Osteocyte (in vitro differentiated cells): ENCODE measurements at regions not wholly inside any gene's neighbourhood (a gene's known extent, or its start where the extent isn't known, plus 50 kb on each side); places are given as distances from the start of the nearest gene placed in this dataset.

Experiments used
- DNase-seq: peaks from one replicate; pipeline ENCODE4 v3.0.0; 2021; ENCODE audit warnings: mixed read lengths; ENCODE audit not compliant: unreplicated experiment; ENCODE audit errors: extremely low spot score
- H3K27ac Mint-ChIP-seq: one replicate; pipeline ENCODE4 v1.8.0; 2021; ENCODE audit warnings: mild to moderate bottlenecking, mixed read lengths; ENCODE audit not compliant: unreplicated experiment
- H3K27me3 Mint-ChIP-seq: one replicate; pipeline ENCODE4 v1.8.0; 2021; ENCODE audit warnings: mixed read lengths; ENCODE audit not compliant: unreplicated experiment
- H3K36me3 Mint-ChIP-seq: one replicate; pipeline ENCODE4 v1.8.0; 2021; ENCODE audit warnings: mixed read lengths; ENCODE audit not compliant: unreplicated experiment
- H3K4me1 Mint-ChIP-seq: one replicate; pipeline ENCODE4 v1.8.0; 2021; ENCODE audit warnings: mixed read lengths; ENCODE audit not compliant: unreplicated experiment
- H3K4me3 Mint-ChIP-seq: one replicate; pipeline ENCODE4 v1.8.0; 2021; ENCODE audit warnings: mild to moderate bottlenecking, moderate library complexity, mixed read lengths; ENCODE audit not compliant: unreplicated experiment
- H3K9me3 Mint-ChIP-seq: one replicate; pipeline ENCODE4 v1.8.0; 2021; ENCODE audit warnings: mixed read lengths; ENCODE audit not compliant: unreplicated experiment
- CTCF ChIP-seq: fragments of 200-600 bp; sonication (generic); IDR thresholded peaks from 2 replicates; pipeline ENCODE4 v1.5.0; 2021; ENCODE audit warnings: antibody characterized with exemption, mild to moderate bottlenecking, moderate library complexity

- DNase-seq = no peak
- H3K9me3 Mint-ChIP-seq = no peaks in the 10 kb centered on the region
- no peak overlapping the region for H3K4me3 Mint-ChIP-seq
- no peaks in the 10 kb centered on the region for H3K36me3 Mint-ChIP-seq
- TF ChIP-seq CTCF = no peak
- H3K27me3 Mint-ChIP-seq = no peaks in the 10 kb centered on the region
- H3K27ac Mint-ChIP-seq = no peak overlapping the region
- peaks cover 25% of the 10 kb centered on the region for H3K4me1 Mint-ChIP-seq
These were observed 60.3 kb upstream of the CREB1 start for GRCh38 chr2:207469451-207469850.

GRCh38 chr2:207469943-207470729 lies 59.6 kb upstream of the CREB1 start:
- H3K27ac Mint-ChIP-seq = no peak overlapping the region

GRCh38 chr2:207471261-207471660 lies 58.5 kb upstream of the CREB1 start:
- Mint-ChIP-seq H3K4me3 (no peak overlapping the region), H3K27me3 (no peaks in the 10 kb centered on the region), H3K36me3 (no peaks in the 10 kb centered on the region), H3K4me1 (peaks cover 32% of the 10 kb centered on the region), H3K27ac (no peak overlapping the region), H3K9me3 (no peaks in the 10 kb centered on the region)
- no peak for DNase-seq
- TF ChIP-seq CTCF = no peak

More at GRCh38 chr2:207469943-207470729, 59.6 kb upstream of the CREB1 start:
- Mint-ChIP-seq H3K4me3 (no peak overlapping the region), H3K27me3 (no peaks in the 10 kb centered on the region), H3K36me3 (no peaks in the 10 kb centered on the region), H3K9me3 (no peaks in the 10 kb centered on the region), H3K4me1 (peaks cover 29% of the 10 kb centered on the region)
- TF ChIP-seq CTCF = no peak
- DNase-seq = no peak

GRCh38 chr2:207472343-207473048 lies 57.3 kb upstream of the CREB1 start:
- Mint-ChIP-seq H3K27ac (peak overlapping the region; percentile 66), H3K4me3 (peak overlapping the region; percentile 47)
- TF ChIP-seq CTCF = no peak

More at GRCh38 chr2:207472343-207473048, 57.3 kb upstream of the CREB1 start:
- H3K9me3 Mint-ChIP-seq = no peaks in the 10 kb centered on the region
- DNase-seq = no peak
- peaks cover 22% of the 10 kb centered on the region for H3K4me1 Mint-ChIP-seq
- no peaks in the 10 kb centered on the region for H3K36me3 Mint-ChIP-seq
- no peaks in the 10 kb centered on the region for H3K27me3 Mint-ChIP-seq
